Endothelial cell of umbilical vein (primary cell): ENCODE measurements at regions not wholly inside any gene's neighbourhood (a gene's known extent, or its start where the extent isn't known, plus 50 kb on each side); places are given as distances from the start of the nearest gene placed in this dataset.

ENCODE experiments used
- POLR2A ChIP-seq: IDR thresholded peaks from 2 replicates; pipeline ENCODE4 v1.6.1; 2012; ENCODE audit warnings: low read depth, mild to moderate bottlenecking, control low read depth, low read length
- POLR2AphosphoS5 ChIP-seq: IDR thresholded peaks from 2 replicates; pipeline ENCODE4 v1.6.1; 2012; ENCODE audit warnings: low read depth, mild to moderate bottlenecking, control low read depth, low read length, moderate library complexity; ENCODE audit not compliant: insufficient read depth
- TF ChIP-seq, protein P1 (sequence below), 2 donors: IDR thresholded peaks; 1 replicate in 1 of 2; 2 replicates in 1 of 2; pipeline ENCODE4 v1.5.1; 2011; ENCODE audit warnings: low read length in 2 of 2, mild to moderate bottlenecking in 2 of 2, moderate library complexity in 2 of 2, control low read depth in 1 of 2, inconsistent platforms in 1 of 2, low read depth in 1 of 2; ENCODE audit not compliant: insufficient read depth in 1 of 2; ENCODE audit errors: extremely low read depth in 1 of 2

- TF ChIP-seq POLR2AphosphoS5, result no peak
- TF ChIP-seq, protein P1, sequence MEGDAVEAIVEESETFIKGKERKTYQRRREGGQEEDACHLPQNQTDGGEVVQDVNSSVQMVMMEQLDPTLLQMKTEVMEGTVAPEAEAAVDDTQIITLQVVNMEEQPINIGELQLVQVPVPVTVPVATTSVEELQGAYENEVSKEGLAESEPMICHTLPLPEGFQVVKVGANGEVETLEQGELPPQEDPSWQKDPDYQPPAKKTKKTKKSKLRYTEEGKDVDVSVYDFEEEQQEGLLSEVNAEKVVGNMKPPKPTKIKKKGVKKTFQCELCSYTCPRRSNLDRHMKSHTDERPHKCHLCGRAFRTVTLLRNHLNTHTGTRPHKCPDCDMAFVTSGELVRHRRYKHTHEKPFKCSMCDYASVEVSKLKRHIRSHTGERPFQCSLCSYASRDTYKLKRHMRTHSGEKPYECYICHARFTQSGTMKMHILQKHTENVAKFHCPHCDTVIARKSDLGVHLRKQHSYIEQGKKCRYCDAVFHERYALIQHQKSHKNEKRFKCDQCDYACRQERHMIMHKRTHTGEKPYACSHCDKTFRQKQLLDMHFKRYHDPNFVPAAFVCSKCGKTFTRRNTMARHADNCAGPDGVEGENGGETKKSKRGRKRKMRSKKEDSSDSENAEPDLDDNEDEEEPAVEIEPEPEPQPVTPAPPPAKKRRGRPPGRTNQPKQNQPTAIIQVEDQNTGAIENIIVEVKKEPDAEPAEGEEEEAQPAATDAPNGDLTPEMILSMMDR (IDR thresholded peaks at IDR 0.05; ENCODE audit: extremely low read depth in 1 of 2, insufficient read depth in 1 of 2, low read depth in 1 of 2, low read length in 2 of 2), result no peak
- no peak for TF ChIP-seq POLR2A
These were observed 106.4 kb upstream of the C14orf180 start for GRCh38 chr14:104473244-104473565.
